Natural killer cell treated with Interleukin-12 subunit alpha and Interleukin-12 subunit beta and Interleukin-15 and Interleukin-18, amount 100 ng/mL, for 72 hours (primary cell): ENCODE measurements at regions not wholly inside any gene's neighbourhood (a gene's known extent, or its start where the extent isn't known, plus 50 kb on each side); places are given as distances from the start of the nearest gene placed in this dataset.

ENCODE experiments used
- ATAC-seq, 2 donors: fragments of 150-1000 bp; cut with Tn5 transposase in 1 of 2; sonication (Bioruptor Pico), chemical (Tn5 transposase) in 1 of 2; 2 replicates each; pipeline ENCODE4 v1.10.0; 2021
- DNase-seq: peaks from one replicate; pipeline ENCODE4 v3.0.0; 2022; ENCODE audit warnings: low spot score
- H3K27ac Mint-ChIP-seq, 2 donors: 1 replicate in 1 of 2; 2 replicates in 1 of 2; pipeline ENCODE4 v1.8.0; 2022; ENCODE audit warnings: mixed read lengths in 2 of 2, mild to moderate bottlenecking in 1 of 2, moderate library complexity in 1 of 2
- H3K27me3 Mint-ChIP-seq, 2 donors: 1 replicate in 1 of 2; 2 replicates in 1 of 2; pipeline ENCODE4 v1.8.0; 2022; ENCODE audit warnings: mixed read lengths in 2 of 2
- H3K36me3 Mint-ChIP-seq: one replicate; pipeline ENCODE4 v1.8.0; 2022; ENCODE audit warnings: mixed read lengths
- H3K4me1 Mint-ChIP-seq, 2 donors: 1 replicate in 1 of 2; 2 replicates in 1 of 2; pipeline ENCODE4 v1.8.0; 2022; ENCODE audit warnings: low read depth in 2 of 2, mixed read lengths in 2 of 2, mild to moderate bottlenecking in 1 of 2
- H3K4me3 Mint-ChIP-seq: one replicate; pipeline ENCODE4 v1.8.0; 2022; ENCODE audit warnings: mixed read lengths
- H3K9me3 Mint-ChIP-seq: 2 replicates; pipeline ENCODE4 v1.8.0; 2022; ENCODE audit warnings: mixed read lengths

DNA sequence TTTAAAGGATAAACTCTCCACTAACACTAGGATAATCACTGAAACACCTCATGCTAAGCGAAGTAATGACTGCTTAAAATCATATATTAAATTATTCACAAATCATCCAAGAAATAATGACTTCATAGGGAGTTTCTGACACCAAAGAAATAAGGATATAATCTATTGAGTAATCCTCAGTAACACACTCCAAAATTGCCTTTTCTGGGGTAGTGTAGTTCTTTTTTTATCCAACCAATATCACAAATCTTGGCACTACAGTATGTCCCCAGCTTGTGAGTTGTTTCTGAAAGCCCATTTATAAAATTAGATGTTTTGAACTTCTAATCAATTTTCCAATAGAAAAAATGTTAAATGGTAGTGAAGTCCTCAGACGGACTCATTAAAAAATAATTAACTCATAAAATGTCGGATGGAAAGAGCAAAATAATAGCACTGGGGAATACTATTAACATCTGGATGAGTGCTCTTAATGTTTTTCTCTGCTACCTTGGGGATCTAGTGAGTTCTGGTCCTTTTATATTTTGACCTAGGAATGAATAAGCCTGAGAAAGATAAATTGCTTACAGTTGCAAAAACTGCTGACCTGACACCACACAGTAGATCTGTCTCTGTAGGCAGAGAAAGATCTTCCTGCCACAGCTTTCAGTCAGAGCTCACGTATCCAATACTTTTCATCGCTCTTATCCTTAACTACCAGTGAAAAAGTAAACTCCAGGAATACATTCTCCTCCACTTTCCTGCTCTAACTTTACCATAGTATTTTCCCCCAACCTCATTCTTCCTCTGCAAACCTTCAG is 618.5 kb upstream of the ANKRD30A start:
- H3K27me3 Mint-ChIP-seq = no peaks in the 10 kb centered on the region
- H3K9me3 Mint-ChIP-seq = peaks cover 5% of the 10 kb centered on the region
- H3K4me3 Mint-ChIP-seq = no peak overlapping the region
- no peak for ATAC-seq
- no peak for DNase-seq
- H3K4me1 Mint-ChIP-seq = no peaks in the 10 kb centered on the region
- no peak overlapping the region for H3K27ac Mint-ChIP-seq
- no peaks in the 10 kb centered on the region for H3K36me3 Mint-ChIP-seq

- H3K36me3 Mint-ChIP-seq = no peaks in the 10 kb centered on the region
- H3K27ac Mint-ChIP-seq = no peak overlapping the region
- ATAC-seq = no peak
- no peak for DNase-seq
- H3K4me3 Mint-ChIP-seq = no peak overlapping the region
- no peaks in the 10 kb centered on the region for H3K27me3 Mint-ChIP-seq
- peaks cover 10% of the 10 kb centered on the region for H3K9me3 Mint-ChIP-seq
- H3K4me1 Mint-ChIP-seq = no peaks in the 10 kb centered on the region
Measured at GRCh38 chr10:36506261-36506660, 619.1 kb upstream of the ANKRD30A start.

DNA sequence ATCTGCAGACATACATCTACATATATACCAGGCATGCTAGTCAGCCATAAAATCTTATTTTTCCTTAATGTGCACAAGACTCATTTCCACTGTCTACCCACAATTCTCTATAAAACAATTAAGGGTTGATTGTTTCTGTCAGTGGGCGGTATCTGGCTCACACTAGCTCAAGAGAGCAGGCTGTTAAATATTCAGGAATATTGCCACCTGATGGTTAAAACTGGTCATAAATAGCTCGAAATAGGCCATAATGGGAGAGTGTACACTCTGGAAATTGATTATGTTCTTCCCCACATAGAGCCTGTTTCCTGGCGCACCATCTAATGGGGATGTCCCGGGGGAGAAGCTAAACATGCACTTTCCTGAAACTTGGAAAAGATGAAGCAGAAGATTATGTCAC is 620.6 kb upstream of the ANKRD30A start:
- no peaks in the 10 kb centered on the region for H3K36me3 Mint-ChIP-seq
- no peak overlapping the region for H3K4me3 Mint-ChIP-seq
- ATAC-seq (no peak), DNase-seq (no peak)
- no peaks in the 10 kb centered on the region for H3K27me3 Mint-ChIP-seq
- no peak overlapping the region for H3K27ac Mint-ChIP-seq
- peaks cover 10% of the 10 kb centered on the region for H3K9me3 Mint-ChIP-seq
- H3K4me1 Mint-ChIP-seq = no peaks in the 10 kb centered on the region

DNA sequence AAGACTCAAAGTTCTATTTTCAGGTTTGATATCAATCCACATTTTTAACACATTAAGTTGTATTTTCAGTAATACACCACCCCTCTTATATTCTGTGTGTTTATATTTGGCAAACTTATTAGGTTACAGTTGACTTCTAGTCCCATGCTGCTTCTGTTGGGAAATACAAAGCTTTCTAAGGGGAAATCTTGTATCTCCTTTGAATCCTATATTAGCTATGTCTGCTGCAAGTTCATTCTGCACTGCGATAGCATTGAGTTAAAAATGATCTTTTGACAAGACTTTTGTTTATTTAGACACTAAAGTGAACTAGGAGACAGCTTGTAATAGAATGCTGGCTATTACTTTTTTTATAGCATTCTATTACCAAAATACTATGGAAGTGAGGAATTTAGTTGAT is 625.1 kb upstream of the ANKRD30A start:
- Mint-ChIP-seq H3K27ac (no peak overlapping the region), H3K36me3 (no peaks in the 10 kb centered on the region), H3K27me3 (peaks cover 0 to 2% of the 10 kb centered on the region in 2 donors), H3K4me3 (no peak overlapping the region), H3K4me1 (no peaks in the 10 kb centered on the region), H3K9me3 (peaks cover 15% of the 10 kb centered on the region)
- no peak for DNase-seq
- no peak for ATAC-seq

GRCh38 chr10:36499693-36500092 is 625.7 kb upstream of the ANKRD30A start:
- H3K9me3 Mint-ChIP-seq = peaks cover 15% of the 10 kb centered on the region
- H3K4me3 Mint-ChIP-seq = no peak overlapping the region
- ATAC-seq (no peak), DNase-seq (no peak)
- peaks cover 0 to 2% of the 10 kb centered on the region in 2 donors for H3K27me3 Mint-ChIP-seq
- H3K27ac Mint-ChIP-seq = no peak overlapping the region
- H3K36me3 Mint-ChIP-seq = no peaks in the 10 kb centered on the region
- H3K4me1 Mint-ChIP-seq = no peaks in the 10 kb centered on the region

GRCh38 chr10:36496758-36497157 is 628.6 kb upstream of the ANKRD30A start:
- ATAC-seq = no peak

DNA sequence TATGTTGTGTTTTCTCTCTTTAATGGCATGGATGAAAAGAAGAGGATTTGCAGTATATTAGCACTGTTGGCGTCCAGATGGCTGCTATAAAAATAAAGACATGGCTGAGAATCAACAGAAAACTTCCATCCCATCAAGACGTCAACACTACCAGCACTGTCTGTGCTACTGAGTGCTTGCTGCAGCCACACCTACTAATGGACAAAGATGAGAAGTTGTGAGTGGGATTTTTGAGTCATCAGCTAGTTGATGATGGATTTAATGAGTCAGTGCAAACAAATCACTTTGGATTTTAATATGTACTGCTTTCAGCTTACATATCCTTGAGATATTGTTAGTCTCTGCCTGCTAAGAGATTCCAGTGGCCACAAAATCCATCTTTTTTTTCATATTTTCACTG is 631.0 kb upstream of the ANKRD30A start:
- Mint-ChIP-seq H3K4me1 (no peaks in the 10 kb centered on the region), H3K27me3 (peaks cover 0 to 2% of the 10 kb centered on the region in 2 donors)
- ATAC-seq = no peak

More at GRCh38 chr10:36496758-36497157, 628.6 kb upstream of the ANKRD30A start:
- Mint-ChIP-seq H3K4me3 (no peak overlapping the region), H3K36me3 (no peaks in the 10 kb centered on the region), H3K27me3 (peaks cover 0 to 2% of the 10 kb centered on the region in 2 donors), H3K4me1 (no peaks in the 10 kb centered on the region), H3K9me3 (peaks cover 9% of the 10 kb centered on the region), H3K27ac (no peak overlapping the region)
- DNase-seq = no peak

DNA sequence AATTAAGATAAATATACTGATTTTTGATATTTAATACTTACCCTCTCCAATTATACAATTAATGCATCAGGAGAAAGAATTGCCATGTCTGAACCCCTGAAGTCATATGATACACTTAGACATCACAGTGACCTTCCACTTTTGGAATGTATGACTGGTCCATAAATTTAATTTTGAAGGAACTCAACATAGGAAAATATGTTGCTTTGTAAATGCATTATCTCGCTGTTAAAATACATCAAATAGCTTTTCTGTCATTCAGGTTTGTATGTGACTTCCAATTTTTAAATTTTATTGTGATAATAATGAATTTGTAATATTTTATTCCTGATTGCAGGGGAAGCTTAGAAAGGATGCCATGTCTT is 631.9 kb upstream of the ANKRD30A start:
- H3K4me3 Mint-ChIP-seq = no peak overlapping the region
- ATAC-seq = no peak

More for the DNA sequence above, 631.0 kb upstream of the ANKRD30A start:
- Mint-ChIP-seq H3K36me3 (no peaks in the 10 kb centered on the region), H3K9me3 (peaks cover 2% of the 10 kb centered on the region), H3K27ac (no peak overlapping the region), H3K4me3 (no peak overlapping the region)
- DNase-seq = no peak

DNA sequence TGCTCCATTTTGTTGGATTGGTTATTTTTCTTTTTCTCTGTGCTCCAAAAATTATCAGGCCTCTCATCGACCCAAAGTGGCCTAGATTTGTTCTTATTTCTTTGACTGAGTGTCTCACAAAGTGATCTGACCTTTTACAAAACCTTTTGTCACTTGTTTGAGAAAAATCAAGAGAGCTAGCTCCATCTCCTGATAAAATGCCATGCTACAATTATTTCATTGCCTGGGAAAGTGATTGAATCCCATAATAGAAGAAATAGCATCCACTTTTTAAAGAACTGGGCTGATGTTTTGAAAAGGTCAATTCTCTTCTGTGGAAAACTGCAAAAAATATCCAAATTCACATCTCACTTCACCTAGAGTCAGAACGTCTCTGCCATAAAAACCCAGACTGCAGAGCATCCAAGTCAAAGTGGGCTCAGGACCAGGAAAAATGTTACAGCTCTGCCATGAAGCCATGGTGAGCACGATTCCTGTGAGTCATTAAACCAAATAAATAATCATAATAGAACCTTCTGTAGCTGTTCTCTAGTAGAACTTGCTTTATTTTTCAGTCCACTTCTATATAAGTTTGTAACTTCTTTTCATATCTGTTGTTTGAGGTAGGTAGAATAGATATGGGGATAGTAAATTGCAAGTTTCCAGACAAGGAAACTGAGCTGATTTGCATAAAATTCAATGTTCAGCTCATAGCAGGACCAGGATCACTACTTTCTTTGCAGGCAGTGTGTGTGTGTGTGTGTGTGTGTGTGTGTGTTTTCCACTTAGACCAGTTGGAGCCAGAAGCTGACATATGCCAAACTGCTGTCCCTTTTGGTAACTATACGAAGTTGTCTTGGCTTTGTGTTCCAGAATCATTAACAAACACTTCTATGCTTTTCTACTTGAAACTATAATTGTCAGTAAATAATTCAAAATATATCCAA is 632.5 kb upstream of the ANKRD30A start:
- Mint-ChIP-seq H3K27ac (no peak overlapping the region), H3K9me3 (peaks cover 2% of the 10 kb centered on the region)

More for the DNA sequence above, 631.9 kb upstream of the ANKRD30A start:
- DNase-seq = no peak
- Mint-ChIP-seq H3K4me1 (no peaks in the 10 kb centered on the region), H3K9me3 (peaks cover 2% of the 10 kb centered on the region), H3K27me3 (peaks cover 0 to 2% of the 10 kb centered on the region in 2 donors), H3K36me3 (no peaks in the 10 kb centered on the region), H3K27ac (no peak overlapping the region)

GRCh38 chr10:36491926-36492325 is 633.5 kb upstream of the ANKRD30A start:
- Mint-ChIP-seq H3K9me3 (no peaks in the 10 kb centered on the region), H3K27ac (no peak overlapping the region), H3K36me3 (no peaks in the 10 kb centered on the region), H3K27me3 (no peaks in the 10 kb centered on the region), H3K4me3 (no peak overlapping the region), H3K4me1 (no peaks in the 10 kb centered on the region)
- ATAC-seq = no peak
- no peak for DNase-seq

More for the DNA sequence above, 632.5 kb upstream of the ANKRD30A start:
- DNase-seq (no peak), ATAC-seq (no peak)
- no peaks in the 10 kb centered on the region for H3K4me1 Mint-ChIP-seq
- H3K36me3 Mint-ChIP-seq = no peaks in the 10 kb centered on the region
- peaks cover 0 to 2% of the 10 kb centered on the region in 2 donors for H3K27me3 Mint-ChIP-seq
- H3K4me3 Mint-ChIP-seq = no peak overlapping the region

GRCh38 chr10:36489611-36490228 is 635.7 kb upstream of the ANKRD30A start:
- no peak for ATAC-seq
- Mint-ChIP-seq H3K4me3 (no peak overlapping the region), H3K27ac (no peak overlapping the region), H3K36me3 (no peaks in the 10 kb centered on the region), H3K27me3 (no peaks in the 10 kb centered on the region), H3K9me3 (no peaks in the 10 kb centered on the region), H3K4me1 (no peaks in the 10 kb centered on the region)
- DNase-seq = no peak

DNA sequence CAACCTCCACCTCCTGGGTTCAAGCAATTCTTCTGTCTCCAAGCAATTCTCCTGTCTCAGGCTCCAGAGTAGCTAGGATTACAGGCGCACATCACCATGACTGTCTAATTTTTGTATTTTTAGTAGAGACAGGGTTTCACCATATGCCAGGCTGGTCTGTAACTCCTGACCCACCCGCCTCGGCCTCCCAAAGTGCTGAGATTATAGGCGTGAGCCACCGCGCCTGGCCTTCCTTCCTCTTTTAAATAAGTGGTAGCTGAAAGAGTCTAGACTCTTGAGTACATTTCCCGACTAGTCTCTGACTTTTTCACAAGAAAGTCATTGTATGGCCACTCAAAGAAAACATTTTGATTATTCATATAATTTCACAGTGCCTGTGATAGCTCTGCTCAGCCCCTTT is 636.2 kb upstream of the ANKRD30A start:
- ATAC-seq (no peak), DNase-seq (no peak)
- H3K4me3 Mint-ChIP-seq = no peak overlapping the region
- H3K4me1 Mint-ChIP-seq = no peaks in the 10 kb centered on the region
- no peaks in the 10 kb centered on the region for H3K27me3 Mint-ChIP-seq
- H3K27ac Mint-ChIP-seq = no peak overlapping the region
- no peaks in the 10 kb centered on the region for H3K9me3 Mint-ChIP-seq
- no peaks in the 10 kb centered on the region for H3K36me3 Mint-ChIP-seq

DNA sequence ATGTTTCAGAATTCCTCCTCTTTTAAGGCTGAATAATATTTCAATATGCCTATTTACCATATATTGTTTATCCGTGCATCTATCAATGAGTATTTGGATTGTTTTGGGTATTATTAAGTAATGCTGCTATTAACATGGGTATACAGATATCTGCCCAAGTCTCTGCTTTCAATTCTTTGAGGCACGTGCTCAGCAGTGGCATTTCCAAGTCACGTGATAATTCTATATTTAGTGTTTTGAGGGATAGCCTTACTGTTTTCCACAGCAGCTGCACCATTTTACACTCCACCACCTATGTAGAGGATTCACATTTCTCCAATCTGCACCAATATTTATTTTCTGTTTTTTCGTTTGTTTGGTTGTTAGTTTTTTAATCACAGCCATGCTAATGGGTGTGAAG is 636.8 kb upstream of the ANKRD30A start:
- Mint-ChIP-seq H3K27ac (no peak overlapping the region), H3K4me1 (no peaks in the 10 kb centered on the region), H3K9me3 (no peaks in the 10 kb centered on the region), H3K36me3 (no peaks in the 10 kb centered on the region), H3K4me3 (no peak overlapping the region), H3K27me3 (no peaks in the 10 kb centered on the region)
- ATAC-seq (no peak), DNase-seq (no peak)

DNA sequence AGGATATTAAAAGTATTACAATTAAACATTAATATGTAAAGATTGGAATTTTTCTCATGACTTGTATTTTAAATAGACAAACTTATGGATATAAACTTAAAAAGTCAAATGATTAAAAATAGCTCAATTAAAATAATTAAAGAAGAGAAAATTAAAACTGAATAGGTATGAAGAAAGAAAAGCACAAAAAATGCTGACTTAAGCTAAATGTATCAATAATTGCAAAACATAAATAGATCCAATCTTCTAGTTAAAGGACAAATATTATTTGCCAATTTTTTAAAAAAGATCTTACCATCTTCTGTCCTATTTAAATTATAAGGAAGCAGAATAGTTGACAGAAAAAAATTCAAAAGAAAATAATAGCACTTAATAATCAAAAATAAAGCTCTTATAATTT is 646.3 kb upstream of the ANKRD30A start:
- no peaks in the 10 kb centered on the region for H3K9me3 Mint-ChIP-seq
- ATAC-seq (no peak), DNase-seq (no peak)
- H3K27ac Mint-ChIP-seq = no peak overlapping the region
- H3K4me3 Mint-ChIP-seq = no peak overlapping the region
- H3K27me3 Mint-ChIP-seq = no peaks in the 10 kb centered on the region
- H3K36me3 Mint-ChIP-seq = no peaks in the 10 kb centered on the region
- H3K4me1 Mint-ChIP-seq = peaks cover 0 to 2% of the 10 kb centered on the region in 2 donors
